Type B pancreatic cell (in vitro differentiated cells): ENCODE measurements at regions not wholly inside any gene's neighbourhood (a gene's known extent, or its start where the extent isn't known, plus 50 kb on each side); places are given as distances from the start of the nearest gene placed in this dataset.

Experiments
- DNase-seq: peaks from one replicate; pipeline ENCODE4 v3.0.0; 2021; ENCODE audit warnings: mixed read lengths; ENCODE audit not compliant: unreplicated experiment; ENCODE audit errors: extremely low spot score
- H3K27ac Mint-ChIP-seq: 2 replicates; pipeline ENCODE4 v1.8.0; 2021; ENCODE audit warnings: mild to moderate bottlenecking, mixed read lengths
- H3K27me3 Mint-ChIP-seq: 2 replicates; pipeline ENCODE4 v1.8.0; 2021; ENCODE audit warnings: mixed read lengths
- H3K36me3 Mint-ChIP-seq: 2 replicates; pipeline ENCODE4 v1.8.0; 2021; ENCODE audit warnings: mixed read lengths
- H3K4me1 Mint-ChIP-seq: one replicate; pipeline ENCODE4 v1.8.0; 2021; ENCODE audit warnings: mixed read lengths; ENCODE audit not compliant: unreplicated experiment
- H3K4me3 Mint-ChIP-seq: 2 replicates; pipeline ENCODE4 v1.8.0; 2021; ENCODE audit warnings: mild to moderate bottlenecking, mixed read lengths
- H3K9me3 Mint-ChIP-seq: 2 replicates; pipeline ENCODE4 v1.8.0; 2021; ENCODE audit warnings: mixed read lengths
- CTCF ChIP-seq: fragments of 200-600 bp; sonication (generic); conservative IDR thresholded peaks from 2 replicates; pipeline ENCODE4 v1.5.0; 2021; ENCODE audit warnings: antibody characterized with exemption, mild to moderate bottlenecking

GRCh38 chr10:62627983-62628382 is 176.5 kb upstream of the ADO start:
- Mint-ChIP-seq H3K36me3 (no peaks in the 10 kb centered on the region), H3K9me3 (no peaks in the 10 kb centered on the region), H3K27me3 (no peaks in the 10 kb centered on the region), H3K4me1 (peaks cover 18% of the 10 kb centered on the region), H3K27ac (no peak overlapping the region), H3K4me3 (no peak overlapping the region)
- no peak for DNase-seq
- no peak for TF ChIP-seq CTCF

DNA sequence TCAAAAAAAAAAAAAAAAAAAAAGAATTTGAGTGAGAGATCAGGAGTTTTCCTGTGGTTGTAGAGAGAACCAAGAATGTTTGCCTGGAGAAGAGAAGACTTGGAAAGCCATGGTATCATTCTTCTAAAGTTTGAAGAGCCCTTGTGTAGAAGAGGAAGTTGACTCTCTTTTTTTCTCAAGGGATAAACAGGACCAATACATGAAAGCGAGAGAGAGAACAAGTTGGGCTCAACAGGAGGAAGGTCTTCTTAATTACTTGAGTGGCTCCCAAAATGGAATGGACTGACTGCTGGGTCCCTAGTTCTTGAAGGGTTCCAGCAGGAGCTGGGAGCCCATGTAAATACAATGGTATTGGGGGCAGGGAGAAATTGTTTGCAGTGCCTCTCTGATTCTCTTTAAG is 173.3 kb upstream of the ADO start:
- TF ChIP-seq CTCF, result no peak
- DNase-seq, result no peak

DNA sequence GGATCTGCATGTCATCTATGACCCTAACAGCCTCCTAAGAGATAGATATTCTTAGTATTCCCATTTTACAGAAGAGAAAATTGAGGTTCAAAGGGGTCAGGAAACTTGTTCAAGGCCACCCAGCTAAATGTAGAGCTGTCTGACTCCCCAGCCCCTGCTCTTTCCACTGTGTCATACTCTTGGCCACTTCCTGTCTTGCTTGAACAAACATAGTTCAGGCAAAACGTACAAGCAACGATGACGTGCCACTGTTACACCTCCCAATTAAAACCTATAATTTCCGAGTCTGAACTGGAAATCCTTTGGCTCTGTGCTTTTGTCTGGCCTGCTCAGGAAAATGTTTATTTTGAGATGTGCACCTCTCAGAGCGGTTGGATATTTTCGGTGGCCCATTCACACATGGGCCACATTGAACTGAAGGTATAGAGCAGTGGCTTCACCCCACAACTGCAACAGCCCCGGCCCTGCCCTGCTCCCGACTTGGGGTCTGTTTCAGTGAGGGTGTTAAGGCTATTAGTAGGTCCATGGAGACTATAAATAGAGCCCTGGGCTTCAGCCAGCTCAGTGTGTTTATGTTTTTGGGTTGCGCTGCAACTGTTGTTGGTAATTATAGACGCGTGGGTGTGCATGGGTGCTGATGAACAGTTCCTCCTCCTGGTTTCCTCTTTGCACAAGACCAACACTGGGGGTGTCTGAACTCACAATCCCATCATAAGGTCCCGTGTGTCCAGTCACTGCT is 172.3 kb upstream of the ADO start:
- DNase-seq, result no peak
- Mint-ChIP-seq H3K27ac (no peak overlapping the region), H3K4me3 (no peak overlapping the region), H3K27me3 (peaks cover 3% of the 10 kb centered on the region), H3K4me1 (peaks cover 3% of the 10 kb centered on the region), H3K9me3 (no peaks in the 10 kb centered on the region), H3K36me3 (no peaks in the 10 kb centered on the region)
- no peak for TF ChIP-seq CTCF

More for the DNA sequence above, 173.3 kb upstream of the ADO start:
- no peak overlapping the region for H3K4me3 Mint-ChIP-seq
- H3K4me1 Mint-ChIP-seq, result peaks cover 8% of the 10 kb centered on the region
- no peak overlapping the region for H3K27ac Mint-ChIP-seq
- H3K27me3 Mint-ChIP-seq, result peaks cover 3% of the 10 kb centered on the region
- H3K9me3 Mint-ChIP-seq, result no peaks in the 10 kb centered on the region
- no peaks in the 10 kb centered on the region for H3K36me3 Mint-ChIP-seq

DNA sequence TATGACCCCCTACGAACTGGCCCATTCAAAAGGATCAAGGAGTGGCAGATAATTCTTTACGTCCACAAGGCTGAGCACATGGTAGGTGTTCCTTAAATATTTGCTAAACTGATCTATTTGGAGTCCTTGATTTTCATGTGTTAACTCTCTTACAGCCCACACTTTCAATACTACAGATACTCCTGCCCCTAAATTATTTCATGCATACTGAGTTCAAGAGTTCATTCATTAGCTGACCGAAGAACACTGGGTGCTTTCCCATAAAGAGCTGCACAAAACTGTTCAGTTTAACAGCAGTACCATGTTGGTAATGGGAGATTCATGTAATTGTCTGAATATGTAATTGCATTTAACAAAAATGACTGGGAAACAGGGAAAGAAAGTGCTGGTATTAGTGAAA is 170.5 kb upstream of the ADO start:
- no peak overlapping the region for H3K4me3 Mint-ChIP-seq
- H3K27me3 Mint-ChIP-seq, result peaks cover 3% of the 10 kb centered on the region
- H3K27ac Mint-ChIP-seq, result no peak overlapping the region
- no peaks in the 10 kb centered on the region for H3K9me3 Mint-ChIP-seq
- H3K36me3 Mint-ChIP-seq, result no peaks in the 10 kb centered on the region
- DNase-seq, result no peak
- no peaks in the 10 kb centered on the region for H3K4me1 Mint-ChIP-seq
- TF ChIP-seq CTCF, result no peak

- Mint-ChIP-seq H3K27me3 (peaks cover 3% of the 10 kb centered on the region), H3K9me3 (no peaks in the 10 kb centered on the region), H3K36me3 (no peaks in the 10 kb centered on the region), H3K4me1 (no peaks in the 10 kb centered on the region), H3K27ac (no peak overlapping the region), H3K4me3 (no peak overlapping the region)
- TF ChIP-seq CTCF, result no peak
- no peak for DNase-seq
These were observed 169.9 kb upstream of the ADO start for GRCh38 chr10:62634576-62634975.
